Glomerular visceral epithelial cell (primary cell): ENCODE measurements at regions not wholly inside any gene's neighbourhood (a gene's known extent, or its start where the extent isn't known, plus 50 kb on each side); places are given as distances from the start of the nearest gene placed in this dataset.

Experiments
- DNase-seq: peaks from one replicate; pipeline ENCODE4 v3.0.0-alpha.2; 2016; ENCODE audit errors: extremely low spot score

- DNase-seq = no peak
Measured at GRCh38 chr2:136215449-136215848, 97.5 kb upstream of the CXCR4 start.

GRCh38 chr2:136214307-136215200, 96.6 kb upstream of the CXCR4 start:
- DNase-seq = no peak

GRCh38 chr2:136213836-136214235, 95.9 kb upstream of the CXCR4 start:
- DNase-seq = no peak

DNA sequence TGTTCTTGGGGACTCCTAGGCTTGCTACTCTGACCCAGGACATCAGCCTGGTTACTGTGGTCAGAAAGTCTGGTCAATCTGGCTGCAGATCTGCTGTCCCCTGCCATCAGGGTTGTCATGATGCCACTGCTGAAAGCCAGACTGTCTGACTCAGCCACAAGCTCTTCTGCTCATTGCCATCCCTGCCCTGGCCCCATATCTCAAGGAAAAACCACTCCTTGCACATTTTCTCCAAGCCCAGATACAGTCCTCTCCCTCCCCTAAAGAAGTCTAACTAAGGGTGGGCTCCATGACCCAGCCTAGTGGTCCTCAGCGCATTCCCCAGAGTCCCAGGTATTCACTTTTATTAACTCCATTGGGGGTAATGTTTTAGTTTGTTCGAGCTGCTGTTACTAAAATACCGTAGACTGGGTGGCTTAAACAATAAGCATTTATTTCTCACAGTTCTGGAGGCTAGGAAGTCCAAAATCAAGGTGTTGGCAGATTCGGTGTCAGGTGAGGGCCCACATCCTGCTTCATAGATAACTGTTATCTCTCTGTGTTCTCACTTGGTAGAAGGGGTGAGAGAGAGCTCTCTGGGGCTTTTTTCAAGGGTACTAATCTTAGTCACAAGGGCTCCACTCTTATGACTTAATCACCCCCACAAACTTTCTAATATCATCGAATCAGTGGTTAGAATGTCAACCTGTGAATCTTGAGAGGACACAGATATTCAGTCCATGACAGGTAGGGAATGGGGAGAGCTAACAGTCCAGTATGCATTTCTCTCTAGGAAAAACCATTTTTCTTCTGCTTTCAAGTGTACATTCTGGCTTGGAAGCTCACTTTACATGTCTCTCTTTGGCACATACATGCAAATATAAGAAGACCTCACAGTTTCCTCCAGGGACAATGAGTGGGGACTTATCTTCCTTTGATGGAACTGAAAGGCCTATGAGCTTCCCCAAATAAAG, 94.8 kb upstream of the CXCR4 start:
- no peak for DNase-seq

DNA sequence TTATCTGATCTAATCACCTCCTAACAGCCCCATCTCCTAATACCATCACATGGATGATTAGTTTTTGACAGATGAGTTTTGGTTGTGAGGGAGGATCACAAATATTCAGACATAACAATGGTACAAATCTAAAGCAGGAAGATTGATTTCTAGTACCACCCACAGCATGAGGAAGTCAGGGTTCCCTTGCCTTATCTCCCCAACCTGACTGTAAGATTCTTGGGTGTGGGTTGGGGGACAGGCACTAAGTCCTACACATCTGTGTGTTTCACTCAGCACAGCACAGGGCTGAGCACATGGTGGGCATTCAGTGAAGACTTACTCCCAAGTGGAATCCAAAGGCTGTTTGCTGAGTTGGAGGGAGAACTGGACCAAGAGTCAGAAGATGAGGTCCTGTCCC, 93.8 kb upstream of the CXCR4 start:
- DNase-seq = no peak

DNA sequence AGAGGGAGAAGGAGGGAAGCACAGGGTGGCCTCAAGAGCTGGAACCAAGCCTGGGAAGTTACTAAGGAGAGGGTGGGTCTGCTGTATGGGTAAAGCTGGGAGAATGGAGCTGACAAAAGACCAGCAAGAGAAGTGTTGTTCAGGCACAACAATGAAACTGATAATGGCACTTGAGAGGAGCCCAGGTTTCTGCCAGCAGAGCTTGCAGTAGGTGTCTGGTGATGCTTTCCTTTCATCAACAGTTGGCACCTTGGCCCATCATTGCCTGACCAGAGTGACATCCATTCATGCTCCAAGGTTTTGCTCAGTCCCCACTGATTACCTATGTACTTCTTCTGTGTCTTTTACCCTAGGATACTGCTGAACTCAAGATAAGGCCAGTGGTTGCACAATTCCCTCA, 92.9 kb upstream of the CXCR4 start:
- DNase-seq = no peak

- no peak for DNase-seq
Measured at GRCh38 chr2:136210455-136210805, 92.5 kb upstream of the CXCR4 start.

- no peak for DNase-seq
Measured at GRCh38 chr2:136209561-136210454, 91.9 kb upstream of the CXCR4 start.

- DNase-seq = no peak
Measured at GRCh38 chr2:136208682-136209420, 90.9 kb upstream of the CXCR4 start.

GRCh38 chr2:136207665-136208064, 89.7 kb upstream of the CXCR4 start:
- DNase-seq = no peak

DNA sequence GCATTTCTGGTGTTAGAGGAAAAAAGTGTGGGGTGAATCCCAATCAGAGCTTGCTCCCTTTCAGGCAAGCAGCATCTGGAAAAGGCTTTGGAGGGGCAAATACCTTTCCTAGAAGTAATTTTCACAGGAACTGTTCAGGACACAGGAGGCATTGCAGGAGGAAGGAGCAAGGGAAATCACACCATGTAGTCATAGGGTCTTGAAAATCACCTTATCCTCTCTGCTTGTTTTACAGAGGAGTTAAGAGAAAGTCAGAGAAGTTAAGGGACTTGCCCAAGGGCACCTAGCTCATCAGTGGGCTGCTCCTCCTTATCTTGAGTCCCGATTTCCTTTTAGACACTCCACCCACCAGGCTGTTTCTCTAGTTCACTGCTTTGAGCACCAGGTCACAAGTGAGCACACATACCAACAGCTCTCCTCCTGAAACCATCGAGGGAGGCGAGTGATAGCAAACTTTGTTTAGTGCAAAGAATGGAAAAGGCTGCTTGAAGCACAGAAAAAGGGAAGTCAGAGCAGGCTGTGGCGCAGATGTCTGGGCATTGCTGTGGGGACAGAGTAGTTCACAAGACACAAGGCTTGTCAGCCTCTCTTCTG, 89.2 kb upstream of the CXCR4 start:
- DNase-seq = no peak

GRCh38 chr2:136206613-136207012, 88.7 kb upstream of the CXCR4 start:
- DNase-seq = no peak

DNA sequence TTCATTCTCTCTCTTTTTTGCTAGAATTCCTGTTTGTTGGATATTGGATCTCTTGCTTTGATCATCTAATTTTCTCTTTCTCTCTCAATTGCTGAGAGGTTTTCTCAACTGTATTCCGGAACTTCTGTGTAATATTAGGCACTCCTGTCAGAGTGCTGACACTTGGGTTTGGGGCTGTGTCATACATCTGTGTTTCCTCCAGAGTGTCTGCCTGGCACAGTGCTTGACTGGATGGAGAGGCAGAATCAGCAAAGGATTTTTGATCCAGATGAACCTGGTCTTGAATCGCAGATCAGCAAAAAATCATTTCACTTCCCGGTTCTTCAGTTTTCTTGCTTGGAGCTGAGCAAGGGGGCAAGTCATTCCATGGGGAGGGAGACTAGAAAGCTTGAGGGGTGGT, 87.7 kb upstream of the CXCR4 start:
- DNase-seq = no peak

GRCh38 chr2:136204971-136205370, 87.0 kb upstream of the CXCR4 start:
- no peak for DNase-seq

DNA sequence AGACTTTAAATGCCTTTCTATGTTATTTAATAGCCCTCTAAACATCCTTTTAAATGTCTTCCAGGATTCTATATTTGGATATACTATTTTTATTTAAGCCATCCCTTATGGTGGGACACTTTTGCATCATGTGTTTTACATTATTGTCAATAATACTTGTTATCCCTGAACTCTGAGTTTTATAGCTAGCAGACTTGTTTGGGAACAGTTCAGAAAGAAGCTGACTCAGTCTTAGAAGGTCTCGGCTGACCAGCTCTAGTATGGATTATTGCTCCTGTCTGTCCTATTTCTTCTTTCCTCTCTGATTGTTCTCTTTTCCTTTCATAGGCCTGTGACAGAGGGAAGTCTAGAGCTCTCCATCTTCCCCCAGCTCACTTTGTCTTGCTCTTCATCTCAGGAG, 77.3 kb upstream of the CXCR4 start:
- DNase-seq = no peak

DNA sequence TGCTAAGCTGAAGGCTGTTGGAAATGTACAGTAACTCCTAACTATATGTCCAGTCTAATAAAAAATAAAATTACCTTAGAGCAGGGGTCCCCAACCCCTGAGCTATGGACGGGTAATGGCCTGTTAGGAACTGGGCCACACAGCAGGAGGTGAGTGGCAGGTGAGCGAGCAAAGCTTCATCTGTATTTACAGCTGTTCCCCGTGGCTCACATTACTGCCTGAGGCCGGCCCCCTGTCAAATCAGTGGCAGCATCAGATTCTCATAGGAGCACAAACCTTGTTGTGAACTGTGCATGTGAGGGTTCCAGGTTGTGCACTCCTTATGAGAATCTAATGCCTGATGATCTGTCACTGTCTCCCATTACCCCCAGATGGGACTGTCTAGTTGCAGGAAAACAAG, 73.1 kb upstream of the CXCR4 start:
- no peak for DNase-seq

GRCh38 chr2:136189221-136189782, 71.4 kb upstream of the CXCR4 start:
- no peak for DNase-seq

GRCh38 chr2:136188086-136188485, 70.1 kb upstream of the CXCR4 start:
- DNase-seq = no peak

DNA sequence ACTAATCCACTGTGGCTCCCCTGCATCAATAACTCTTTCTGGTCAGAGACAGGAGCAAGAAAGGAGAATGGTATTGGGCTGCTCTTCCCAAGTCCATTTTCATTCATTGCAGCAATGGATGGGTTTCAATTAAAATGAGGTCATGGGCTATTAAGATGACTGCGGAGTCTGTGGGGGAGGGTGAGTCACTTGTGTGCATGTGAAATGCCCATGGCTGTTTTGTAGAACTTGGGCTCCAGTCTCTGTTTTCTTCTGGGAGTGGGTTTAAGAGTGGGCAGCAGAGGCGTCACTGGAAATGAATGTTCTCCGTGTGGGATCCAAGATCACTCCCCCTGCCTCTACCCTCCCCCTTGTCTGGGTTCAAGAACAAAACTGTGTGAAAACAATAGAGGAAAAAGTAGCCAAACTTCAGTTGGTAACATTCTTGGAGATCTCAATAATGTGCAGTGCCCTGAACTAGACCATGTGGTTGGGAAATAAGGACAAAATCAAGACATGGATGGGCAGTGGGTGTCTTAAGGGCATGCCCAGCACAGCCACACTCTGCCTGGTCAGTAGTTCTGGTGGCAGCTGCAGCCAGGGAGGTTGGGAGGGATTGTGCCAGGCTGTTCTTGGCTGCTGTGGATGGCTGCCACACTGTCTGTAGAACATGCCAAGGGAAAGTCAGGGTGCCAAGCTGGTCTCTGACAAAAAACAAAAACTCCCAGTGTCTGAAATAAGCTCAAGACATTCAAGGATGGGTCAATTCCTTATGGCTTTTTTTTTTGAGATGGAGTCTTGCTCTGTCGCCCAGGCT, 68.2 kb upstream of the CXCR4 start:
- no peak for DNase-seq

DNA sequence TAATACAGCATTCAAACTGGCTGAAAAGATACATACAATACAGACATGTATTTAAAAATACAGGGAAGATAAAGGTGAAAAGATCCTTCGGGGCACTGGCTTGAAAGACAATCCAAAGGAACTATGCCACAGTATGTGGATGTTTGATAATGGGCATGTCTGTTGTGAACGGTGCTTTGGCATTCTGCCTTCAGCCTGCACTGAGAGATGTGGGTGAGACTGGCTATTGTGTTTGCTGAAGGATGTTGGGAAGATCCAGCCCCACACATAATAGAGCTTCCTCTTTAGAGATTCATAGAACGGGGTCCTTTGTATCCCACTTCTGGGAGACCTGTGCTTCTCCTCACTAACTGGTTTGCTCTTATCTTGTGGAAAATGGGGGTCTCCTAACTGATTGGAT, 65.1 kb upstream of the CXCR4 start:
- no peak for DNase-seq
